GM12874 (cell line): ENCODE measurements at regions not wholly inside any gene's neighbourhood (a gene's known extent, or its start where the extent isn't known, plus 50 kb on each side); places are given as distances from the start of the nearest gene placed in this dataset.

Experiments
- CTCF ChIP-seq: IDR thresholded peaks from 2 replicates; pipeline ENCODE4 v1.5.1; 2011; ENCODE audit warnings: low read depth, mild to moderate bottlenecking, control low read depth, low read length, moderate library complexity; ENCODE audit not compliant: insufficient read depth

DNA sequence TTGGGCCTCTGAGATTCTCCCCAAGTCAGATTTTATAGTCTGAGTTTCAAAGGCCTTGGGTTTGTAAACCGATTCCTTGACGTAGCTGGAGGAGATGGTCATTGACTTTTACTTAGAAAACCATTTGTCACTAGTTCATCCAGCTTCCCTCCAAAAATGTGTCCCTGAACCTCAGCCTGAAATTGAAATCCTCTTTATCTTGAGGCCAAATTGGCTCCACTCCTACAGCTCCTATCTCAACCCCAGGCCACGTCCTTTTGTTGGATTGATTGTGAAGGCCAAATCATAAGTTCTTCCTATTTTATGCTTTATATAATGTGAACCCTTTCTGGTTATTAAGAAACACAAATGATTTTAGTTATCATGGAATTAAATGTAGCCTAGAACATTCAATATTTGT is 193.9 kb upstream of the SUCLG2 start:
- TF ChIP-seq CTCF: no peak

DNA sequence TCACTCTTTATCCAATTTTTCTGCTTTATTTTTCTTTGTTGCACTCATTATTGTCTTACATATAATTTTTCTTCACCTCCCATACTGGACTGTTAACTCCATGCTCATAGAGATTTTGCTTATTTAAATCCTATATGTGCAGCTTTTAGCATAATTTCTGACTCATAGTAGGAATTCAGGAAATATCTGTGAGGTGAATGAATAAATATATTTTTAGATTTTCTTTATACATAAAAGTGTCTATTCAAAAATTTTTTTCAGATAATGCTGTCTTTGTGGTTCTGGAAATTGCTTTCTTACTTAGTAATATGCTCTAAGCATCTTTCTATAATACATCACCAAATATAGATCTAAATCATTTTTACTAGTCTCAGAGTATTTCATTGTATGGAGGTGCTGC is 191.8 kb upstream of the SUCLG2 start:
- TF ChIP-seq CTCF: no peak

DNA sequence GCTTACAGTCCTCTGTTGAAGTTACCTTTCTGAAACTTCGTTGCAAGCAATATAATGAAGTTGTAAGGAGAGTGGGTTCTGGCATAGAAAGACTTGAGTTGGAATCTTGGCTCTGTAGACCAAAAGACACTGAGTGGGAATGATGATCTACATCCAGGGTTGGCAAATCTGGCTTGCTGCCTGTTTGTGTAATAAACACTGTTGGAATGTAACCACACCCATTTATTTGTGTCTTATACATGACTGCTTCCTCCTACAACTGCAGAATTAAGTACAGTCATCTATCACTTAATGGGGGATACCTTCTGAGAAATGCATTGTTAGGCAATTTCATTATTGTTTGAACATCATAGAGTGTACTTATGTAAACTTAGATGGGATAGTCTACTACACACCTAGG is 178.4 kb upstream of the SUCLG2 start:
- no peak for TF ChIP-seq CTCF

DNA sequence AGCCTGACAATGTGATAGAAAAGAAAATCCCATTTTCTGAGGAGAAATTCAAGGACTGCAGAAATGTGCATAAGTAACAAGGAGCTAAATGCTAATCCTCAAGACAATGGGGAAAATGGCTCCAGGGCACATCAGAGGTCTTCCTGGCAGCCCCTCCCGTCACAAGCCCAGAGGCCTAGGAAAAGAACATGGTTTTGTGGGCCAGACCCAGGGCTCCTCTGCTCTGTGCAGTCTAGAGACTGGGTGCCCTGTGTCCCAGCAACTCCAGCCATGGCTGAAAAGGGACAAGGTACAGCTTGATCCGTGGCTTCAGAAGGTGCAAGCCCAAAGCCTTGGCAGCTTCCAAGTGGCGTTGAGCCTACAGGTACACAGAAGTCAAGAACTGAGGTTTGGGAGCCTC is 176.8 kb upstream of the SUCLG2 start:
- no peak for TF ChIP-seq CTCF

DNA sequence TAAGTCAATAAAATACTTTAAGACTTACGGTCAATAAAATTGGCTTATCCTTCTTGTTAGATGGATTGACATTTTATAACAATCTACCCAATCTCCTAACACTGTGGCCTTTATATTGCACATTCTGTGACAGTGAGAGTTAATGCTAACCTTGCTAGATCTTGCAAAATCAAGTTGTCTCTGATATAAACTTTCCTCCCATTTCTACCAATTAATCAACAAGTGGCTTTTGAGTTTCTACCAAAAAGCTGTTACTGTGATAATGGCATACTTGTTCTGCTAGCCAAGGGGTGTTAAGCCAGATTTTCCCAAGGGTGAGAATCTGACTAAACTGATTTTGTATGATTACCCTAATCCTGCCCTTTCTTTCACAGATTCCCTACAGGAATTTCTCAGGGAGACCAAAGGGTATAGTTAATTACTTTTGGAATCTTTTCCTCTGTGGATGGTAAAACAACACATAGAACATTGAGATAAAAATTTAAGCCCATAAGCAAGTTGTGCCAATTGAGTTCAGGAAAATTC is 174.1 kb upstream of the SUCLG2 start:
- TF ChIP-seq CTCF: no peak

DNA sequence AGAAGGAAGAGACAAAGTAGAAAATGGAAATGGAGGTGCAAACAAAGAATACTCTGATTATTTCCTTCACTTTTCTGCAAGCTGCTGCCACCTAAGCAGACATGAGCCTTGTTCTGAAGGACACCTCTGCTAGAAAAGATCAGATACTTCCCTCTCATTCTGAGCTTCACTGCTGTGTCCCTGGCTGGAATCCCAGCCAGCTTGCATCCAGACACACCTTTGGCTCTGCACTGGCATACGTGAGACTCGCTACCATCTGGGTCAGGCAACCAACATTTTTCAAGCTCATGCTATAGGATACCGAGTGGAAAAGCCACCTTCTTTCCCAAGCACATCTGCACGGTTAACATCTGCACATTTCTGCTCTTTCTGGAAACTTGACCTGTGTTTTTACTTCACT is 166.7 kb upstream of the SUCLG2 start:
- no peak for TF ChIP-seq CTCF

DNA sequence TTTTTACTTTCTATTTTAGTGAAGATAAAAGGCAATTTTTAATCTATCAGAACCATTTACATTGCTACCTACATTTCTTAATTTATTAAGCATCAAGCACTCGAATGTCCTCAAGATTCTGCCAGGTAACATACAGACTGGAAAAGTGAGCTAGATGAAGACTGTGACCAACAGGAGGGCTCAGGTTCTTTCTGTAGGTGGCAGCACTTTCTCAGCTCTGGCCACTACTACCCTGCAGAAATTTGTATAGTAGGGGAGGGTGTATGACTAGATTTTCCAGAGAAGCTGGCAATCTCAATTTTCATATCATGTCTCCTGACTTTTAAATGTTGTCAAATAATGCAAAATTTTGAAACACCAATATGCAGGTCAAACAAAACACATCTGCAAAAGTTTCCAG is 165.0 kb upstream of the SUCLG2 start:
- TF ChIP-seq CTCF: 0 out of 2 replicates have a peak, but pooled peaks have one; percentile 22
